ENCODE measurements at regions not wholly inside any gene's neighbourhood (a gene's known extent, or its start where the extent isn't known, plus 50 kb on each side); places are given as distances from the start of the nearest gene placed in this dataset.

DNA sequence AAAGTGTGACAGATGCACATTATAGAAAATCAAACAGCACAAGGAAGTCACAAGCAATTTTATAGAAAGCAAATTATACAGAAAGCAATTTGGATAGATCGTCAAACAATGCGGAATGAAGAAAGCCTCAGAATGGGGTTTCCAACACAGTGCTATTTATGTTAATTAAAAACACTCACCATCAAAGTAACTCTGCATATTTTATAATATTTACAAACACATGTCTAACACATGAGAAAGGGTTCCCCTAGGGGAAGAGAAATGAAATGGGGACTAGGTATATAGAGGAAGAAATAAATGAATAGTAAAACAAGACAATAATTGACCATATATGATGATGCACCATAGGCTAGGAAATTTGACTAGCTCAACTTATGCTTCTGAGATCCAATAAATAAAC is 171.2 kb upstream of the XYLT1 start:
- no peak for DNase-seq

DNA sequence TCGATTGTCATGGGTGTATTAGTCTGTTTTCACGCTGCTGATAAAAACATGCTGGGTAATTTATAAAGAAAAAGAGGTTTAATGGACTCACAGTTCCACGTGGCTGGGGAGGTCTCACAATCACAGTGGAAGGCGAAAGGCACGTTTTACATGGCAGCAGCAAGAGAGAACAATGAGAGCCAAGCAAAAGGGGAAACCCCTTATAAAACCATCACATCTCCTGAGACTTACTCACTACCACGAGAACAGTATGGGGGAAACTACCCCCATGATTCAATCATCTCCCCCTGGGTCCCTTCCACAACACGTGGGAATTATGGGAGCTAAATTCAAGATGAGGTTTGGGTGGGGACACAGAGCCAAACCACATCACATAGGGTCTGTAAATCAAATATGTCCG is 167.4 kb upstream of the XYLT1 start:
- DNase-seq, result no peak

DNA sequence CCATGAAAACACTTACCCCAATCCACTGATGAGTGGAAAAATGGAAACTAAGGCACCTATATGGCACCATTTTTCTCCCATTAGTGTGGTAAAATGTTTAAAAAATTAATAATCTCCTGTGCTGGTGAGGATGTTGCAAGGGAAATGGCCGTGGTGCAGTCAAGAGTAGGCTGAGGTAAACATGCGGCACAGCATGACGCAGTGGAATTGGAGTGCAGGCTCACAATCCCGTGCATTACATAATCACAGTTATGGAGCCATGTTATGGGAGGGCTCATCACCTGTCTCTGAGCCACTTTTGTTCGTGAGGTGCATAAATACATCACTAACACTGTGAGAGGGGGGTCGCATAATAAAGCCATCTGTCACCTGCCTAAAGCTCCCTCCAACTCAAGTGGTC is 164.4 kb upstream of the XYLT1 start:
- no peak for DNase-seq

DNA sequence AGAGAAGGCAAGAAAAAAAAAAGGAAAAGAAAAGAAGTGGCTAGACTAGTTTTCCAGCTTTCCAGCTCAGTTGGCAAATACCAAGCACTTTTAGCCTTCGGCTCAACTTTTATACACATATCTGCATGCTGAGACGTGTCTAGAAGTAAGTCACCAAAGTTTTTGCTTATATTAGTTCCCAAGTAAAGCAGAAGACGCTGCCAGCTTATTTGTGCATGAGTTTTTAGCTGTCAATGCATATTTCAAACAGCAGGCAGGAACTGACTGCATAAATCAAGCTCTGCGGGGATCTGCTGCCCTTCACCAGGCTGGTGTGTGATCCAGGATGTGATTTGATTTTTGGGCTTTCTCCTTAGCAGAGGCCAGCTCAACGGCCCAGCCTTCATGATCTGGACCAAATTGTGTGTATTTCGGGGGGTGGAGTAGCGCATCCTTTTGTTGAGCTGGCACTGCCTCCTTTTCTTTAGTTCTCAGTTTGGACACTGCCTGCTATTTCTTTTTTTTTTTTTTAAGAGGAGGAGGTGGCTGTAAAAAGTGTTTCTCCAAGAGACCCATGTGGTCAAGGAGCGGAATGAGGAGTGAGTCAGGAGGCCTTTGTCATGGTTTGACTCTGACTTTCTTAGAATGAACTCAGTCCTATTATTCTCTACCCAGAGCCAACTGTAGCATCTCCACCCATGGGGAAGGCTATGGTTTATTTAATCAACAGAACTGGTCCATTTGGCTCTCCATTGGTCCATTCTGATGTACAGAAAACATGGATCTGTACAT is 162.6 kb upstream of the XYLT1 start:
- no peak for DNase-seq

DNA sequence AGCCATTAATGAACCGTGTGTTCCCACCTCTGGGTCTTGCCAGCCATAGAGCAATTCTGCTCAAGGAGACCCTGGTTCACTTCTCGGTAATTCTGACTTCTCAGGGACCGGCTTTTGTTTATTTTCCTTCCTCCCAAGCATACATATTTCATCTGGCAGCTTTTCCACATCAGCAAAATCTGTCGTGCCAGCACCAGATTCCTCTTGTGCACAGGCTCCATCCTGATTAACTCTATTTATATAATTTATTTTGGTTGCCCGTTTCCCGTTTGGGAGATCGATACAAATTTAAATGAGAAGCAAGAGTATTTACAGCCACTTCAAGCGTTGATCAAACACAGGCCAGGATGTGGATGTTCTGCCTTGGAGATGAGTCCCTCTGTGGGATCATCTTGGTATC is 161.9 kb upstream of the XYLT1 start:
- DNase-seq, result no peak

DNA sequence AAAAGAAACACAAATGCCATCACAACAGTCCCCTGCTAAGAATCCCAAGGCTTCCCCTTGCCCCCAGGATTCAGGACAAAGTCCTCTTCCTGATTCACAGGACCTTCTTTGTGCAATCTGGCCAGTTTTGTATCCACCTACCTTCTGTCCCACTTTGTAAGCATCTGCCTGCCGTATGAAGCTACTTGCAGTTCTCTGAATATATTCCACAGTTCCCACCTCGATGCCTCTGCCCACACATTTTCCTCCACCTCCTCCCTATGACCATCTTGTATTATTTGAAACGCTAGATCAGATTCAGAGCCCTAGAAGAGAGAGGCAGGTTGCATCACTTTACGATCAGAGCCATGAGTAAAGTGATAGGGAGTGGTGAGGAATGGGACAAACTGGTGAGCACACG is 159.2 kb upstream of the XYLT1 start:
- peak; percentile 10 for DNase-seq

DNA sequence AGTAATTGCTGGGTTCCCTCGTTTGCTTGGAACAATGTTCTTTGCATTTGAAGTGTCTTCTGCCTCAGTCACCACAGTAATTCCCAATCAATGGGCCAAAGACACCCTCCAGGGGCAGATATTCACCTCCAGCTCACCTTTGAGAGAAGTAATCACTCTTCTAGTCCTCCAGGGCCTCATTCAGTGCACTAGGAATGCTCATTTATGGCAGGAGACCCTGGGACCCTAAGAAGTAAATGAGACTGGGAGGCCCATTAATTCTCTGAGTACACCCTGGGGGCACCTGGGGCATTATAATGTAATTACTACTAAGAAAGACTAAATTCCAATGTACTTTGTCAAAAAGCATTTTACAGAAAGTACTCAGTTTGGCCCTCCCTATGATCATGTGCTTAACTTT is 158.2 kb upstream of the XYLT1 start:
- DNase-seq, result no peak

DNA sequence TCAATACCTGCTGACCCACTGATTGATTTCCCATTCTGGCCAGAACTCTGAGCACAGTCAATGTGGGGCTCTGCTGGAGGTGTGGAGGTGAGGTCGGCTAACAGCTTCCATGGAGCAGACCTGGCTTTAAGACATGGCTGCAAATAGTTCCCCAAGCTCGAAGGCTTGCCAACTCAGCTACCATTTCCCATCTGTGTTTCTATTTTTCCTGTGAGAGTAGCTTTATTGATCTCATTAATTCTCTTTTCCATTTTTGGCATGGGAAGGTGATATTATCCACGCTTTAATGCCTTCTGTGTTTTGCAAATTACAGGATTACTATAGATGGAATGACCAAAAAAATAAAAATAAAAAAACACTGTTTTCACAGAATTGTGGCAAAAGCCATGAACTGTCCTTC is 151.6 kb upstream of the XYLT1 start:
- DNase-seq, result no peak

DNA sequence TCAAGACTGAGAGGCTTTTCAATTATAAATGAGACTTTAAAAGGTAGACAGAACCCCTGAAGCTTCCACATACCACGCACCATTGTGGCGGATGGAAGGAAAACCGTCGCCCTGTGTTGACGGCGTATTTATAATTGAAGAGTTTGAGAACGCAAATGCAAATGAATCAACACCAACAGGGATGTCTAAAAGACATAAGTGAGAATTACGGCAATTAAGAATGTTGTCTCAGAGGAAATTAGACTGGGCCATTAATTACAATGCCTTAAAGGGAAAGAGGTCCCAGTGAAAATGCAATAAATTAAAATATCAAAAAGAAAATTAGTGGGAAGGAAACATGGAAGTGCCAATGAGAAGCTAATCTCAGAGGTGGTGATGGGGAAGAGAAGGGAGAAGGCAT is 148.5 kb upstream of the XYLT1 start:
- DNase-seq, result no peak

DNA sequence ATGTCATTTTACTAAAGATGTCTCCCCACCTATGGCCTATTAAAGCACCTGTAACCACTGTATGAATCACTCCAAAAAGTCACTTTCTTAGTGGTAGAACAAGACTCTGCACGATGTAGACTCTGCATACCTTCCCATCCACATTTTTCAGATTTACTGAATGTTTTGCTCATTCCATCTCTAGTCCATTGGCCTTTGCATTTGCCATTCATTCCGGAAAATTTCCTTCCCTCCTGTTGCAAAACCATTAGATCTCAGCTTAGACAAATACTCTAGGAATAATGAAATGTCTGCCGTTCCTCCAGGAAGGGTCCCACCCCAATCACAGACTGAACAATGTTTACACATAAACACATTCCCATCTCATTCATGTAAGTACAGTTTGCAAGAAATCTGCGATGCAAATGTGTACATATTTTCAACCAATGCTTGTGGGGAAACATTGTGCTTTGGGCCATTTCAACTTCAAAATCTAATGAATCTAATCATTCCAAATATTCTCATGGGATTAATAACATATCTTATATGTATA is 146.3 kb upstream of the XYLT1 start:
- no peak for DNase-seq

DNA sequence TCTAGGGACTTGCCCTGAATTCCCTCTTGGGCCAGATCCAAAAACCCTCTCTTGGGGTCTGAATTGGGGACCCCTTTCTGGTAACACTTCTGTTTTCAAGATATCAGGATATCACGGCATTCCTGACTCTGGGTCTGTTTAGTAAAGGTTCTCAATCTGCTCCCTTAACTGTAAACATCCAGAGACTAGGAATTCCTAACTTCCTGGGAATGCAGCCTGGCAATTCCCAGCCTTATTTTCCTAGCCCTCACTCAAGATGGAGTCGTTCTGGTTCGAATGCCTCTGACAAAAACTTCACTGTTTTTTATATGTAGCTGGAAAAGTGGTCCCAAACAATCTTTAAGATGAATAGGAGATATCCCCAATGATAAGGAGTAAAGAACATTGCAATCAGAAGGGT is 141.6 kb upstream of the XYLT1 start:
- no peak for DNase-seq

DNA sequence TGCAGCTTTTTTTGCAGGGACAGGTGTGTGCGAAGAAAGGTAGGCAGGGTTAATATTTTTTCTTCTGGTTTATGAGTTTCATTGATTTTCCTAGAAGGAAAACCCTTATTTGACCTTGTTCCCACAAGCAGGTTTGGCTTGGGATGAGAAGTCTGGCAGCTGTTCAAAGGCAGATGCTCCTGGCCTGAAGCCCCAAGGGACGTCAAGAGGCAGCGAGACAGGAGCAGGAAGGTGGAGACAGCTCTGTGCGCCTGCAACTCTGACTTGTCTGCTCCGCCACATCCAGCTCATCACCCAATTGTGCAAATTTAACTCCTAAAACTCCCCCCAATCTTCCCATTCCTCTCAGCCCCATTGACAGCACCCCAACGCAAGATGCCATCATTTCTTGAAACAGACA is 136.8 kb upstream of the XYLT1 start:
- DNase-seq, result no peak

DNA sequence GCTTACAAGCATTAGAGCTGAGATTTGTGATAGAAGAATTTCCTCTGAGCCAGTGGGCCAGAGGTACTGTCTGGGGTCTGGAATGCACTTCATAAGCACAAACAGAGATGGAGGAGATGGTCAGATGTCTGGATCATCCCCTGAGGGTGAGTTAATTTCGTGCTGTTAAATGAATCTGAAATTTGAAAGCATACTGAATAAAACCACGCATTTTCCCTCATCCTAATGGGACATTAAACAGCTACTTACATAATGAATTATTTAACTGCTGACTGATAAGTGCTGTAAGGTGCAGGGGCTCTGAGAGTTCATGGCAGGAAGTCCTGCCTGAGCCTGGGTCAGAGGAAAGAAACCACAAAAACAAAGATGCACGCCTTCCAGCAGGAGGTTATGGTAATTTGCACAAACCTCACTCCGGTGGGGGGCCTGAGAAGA is 136.3 kb upstream of the XYLT1 start:
- DNase-seq, result no peak

DNA sequence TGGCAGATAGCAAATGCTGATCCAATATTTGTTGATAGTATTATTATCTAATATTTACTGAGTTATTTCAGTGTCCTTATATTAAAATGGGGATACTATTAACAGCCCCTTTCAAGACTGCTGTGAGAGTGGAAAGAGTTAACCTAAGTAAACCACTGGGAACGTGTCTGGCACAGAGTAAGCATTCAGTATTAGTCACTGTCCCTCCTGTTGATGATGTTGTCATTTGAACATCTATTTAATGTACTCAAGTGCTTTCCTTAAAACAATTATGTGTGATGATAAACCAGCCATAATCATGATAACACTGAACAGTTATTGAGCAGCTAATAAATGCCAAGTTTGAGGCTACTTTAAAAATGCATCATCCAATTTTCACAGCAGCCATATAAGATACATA is 135.7 kb upstream of the XYLT1 start:
- DNase-seq, result no peak

DNA sequence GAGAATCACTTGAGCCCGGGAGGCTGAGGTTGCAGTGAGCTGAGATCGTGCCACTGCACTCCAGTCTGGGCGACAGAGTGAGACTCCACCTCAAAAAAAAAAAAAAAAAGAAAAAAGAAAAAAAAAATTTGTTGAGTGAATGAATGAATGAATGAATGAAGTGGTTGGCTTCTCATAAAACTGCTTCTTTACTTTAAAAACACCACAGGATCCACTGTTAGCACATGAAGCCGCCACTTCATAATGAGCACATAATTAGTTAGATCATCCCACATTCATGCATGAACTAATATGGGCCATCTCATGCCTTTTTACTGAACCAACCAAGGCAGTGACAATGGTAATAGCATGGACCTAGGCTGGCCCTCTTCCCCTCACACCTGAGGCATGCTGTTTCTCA is 135.0 kb upstream of the XYLT1 start:
- DNase-seq, result no peak

DNA sequence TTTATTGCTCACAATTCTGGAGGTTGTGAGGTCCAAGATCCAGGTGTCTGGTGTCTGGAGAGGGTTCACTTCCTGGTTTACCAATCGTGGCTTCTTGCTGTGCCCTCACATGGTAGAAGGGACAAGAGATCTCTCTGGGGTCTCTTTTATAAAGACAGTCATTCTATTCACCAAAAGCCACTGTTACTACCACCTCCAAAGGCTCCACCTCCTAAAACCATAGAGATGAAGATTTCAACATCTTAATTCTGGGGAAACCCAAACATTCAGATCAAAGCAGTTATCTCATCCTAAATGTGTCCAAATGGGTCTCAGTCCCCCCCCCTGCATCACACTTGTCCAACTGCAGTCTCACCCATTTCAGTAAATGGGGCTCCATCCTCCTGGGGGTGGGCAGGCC is 132.9 kb upstream of the XYLT1 start:
- DNase-seq, result no peak

DNA sequence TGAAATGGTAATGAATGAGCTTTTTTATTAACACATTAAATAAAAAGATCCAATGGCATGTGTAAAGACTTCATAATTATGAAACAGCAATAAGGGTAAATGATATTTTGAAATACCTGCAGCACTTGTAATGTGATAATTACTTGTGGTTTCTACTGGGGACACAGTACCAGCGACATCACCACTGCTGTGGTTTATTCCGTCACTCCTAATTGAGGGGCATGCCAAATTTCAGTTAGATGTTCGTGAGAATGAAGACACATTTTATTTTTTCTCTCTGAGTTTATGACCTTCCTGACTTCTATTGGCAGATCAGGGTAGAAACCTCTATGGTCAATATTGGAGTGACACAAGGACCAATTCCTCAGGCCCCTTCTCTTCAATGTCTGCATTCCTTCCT is 131.9 kb upstream of the XYLT1 start:
- no peak for DNase-seq

DNA sequence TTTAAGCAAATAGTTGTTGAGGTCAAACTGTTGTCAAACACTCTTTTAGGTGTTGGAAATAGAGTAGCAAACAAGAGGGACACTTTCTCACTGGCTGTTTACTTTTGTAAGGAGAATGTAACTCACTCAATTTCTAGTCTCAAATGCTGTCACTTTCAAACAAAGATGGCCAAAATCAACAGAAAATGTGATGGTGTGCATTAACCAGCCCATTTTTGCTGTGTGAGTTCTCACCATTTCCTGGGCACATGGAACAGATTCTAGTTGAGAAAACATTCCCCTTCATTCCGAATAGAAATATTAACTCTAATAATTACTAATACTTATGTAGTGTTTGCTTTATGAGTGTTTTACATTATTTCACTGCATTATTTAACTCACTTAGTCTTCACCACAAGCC is 128.2 kb upstream of the XYLT1 start:
- DNase-seq, result no peak

DNA sequence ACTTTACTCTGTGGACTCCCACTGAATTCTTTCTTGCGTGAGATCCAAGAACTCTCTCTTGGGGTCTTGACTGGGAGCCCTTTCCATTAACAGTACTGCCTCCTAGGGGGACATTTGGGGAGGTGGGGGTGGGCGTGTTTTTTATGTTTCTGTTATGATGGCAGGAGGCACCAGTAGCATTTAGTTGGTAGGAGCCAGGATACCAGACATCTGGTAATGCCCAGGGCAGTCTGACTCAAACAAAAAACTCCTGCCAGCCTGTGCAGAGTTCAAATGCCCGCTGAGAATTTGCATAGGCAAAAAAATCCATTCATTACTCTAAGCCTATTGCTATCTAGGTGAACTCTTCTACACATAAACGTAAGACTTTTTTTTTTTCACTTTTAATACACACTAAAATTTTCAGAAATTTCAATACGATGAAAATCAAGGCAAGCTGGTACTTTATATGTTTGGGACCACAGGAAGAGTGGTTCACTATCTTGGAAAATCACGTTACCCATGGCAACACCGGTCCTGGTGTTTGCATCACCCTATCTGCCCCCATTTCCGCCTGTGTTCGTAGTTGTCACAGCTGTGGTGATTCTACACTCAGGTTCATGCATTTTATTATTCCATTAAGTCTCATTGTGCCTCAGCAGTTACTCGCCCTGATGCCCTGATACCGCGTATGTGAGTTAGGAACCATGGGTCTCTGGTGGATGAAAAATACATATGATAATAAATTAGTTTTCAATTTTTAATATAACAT is 121.1 kb upstream of the XYLT1 start:
- DNase-seq, result no peak

DNA sequence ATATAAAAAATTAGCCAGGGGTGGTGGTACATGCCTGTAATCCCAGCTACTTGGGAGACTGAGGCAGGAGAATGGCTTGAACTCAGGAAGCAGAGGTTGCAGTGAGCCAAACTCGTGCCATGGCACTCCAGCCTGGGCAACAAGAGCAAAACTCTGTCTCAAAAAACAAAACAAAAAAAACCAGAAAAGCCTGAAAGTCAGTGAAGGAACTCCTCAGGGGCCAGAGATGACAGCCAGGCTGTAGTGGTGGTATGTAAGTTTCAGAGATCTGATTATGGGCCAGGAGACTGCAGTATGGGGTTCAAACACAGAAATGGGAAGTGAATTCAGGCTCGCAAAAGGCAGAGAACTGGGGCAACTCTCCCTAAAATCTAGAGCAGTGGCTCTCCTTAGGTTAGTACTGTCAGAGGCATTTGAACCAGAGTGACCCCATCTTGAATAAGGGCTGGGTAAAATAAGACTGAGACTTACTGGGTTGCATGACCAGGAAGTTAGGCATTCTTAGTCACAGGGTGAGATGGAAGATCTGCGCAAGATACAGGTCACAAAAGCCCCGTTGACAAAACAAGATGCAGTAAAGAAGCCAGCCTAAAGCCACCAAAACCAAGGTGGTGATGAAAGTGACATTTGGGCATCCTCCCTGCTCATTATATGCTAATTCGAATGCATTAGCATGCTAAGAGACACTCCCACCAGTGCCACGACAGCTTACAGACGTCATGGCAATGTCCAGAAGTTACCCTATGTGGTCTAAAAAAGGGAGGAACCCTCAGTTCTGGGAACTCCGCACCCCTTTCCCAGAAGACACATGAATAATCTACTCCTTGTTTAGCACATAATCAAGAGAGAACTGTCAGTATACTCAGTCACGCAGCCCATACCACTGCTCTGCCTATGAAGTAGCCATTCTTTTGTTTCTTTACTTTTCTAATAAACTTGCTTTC is 120.2 kb upstream of the XYLT1 start:
- no peak for DNase-seq

DNA sequence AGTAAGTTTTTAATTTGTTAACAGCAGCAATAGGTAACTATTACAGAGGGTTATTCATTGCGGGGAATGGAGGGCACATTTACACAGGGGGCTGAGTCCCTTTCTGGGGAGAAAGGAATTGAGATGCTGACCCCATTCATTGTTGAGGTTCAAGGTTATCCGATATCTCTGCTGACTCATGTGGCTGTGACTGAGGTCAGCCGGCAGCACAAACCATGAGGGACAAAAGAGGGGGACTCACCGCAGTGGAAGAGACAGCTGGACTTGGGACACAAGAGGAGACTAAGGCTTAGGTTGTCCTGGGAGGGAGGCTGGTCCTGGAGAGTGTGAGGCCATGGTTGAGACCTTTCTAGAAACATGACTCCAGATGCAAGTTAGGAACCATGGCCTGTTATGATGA is 119.1 kb upstream of the XYLT1 start:
- no peak for DNase-seq

DNA sequence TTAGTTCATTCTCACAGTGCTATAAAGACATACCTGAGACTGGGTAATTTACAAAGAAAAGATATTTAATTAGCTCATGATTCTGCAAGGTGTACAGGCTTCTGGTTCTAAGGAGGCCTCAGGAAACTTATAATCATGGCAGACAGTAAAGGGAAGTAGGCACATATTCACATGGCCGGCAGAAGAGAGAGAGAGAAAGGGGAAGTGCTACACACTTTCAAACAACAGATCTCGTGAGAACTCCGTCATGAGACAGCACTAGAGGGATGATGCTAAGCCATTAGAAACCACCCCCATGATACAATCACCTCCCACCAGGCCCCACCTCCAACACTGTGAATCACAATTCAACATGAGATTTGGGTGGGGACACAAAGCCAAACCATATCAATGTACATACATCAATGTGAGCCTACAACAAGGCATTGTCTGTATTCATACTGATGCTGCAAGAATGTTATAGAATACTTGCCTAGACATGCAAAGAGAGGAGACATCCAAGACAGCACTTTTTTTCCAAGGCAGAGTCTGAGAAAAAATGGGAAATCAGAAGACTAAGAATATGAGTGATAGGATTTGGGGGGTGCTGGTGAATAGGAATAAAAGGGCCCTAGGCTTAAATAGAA is 114.8 kb upstream of the XYLT1 start:
- no peak for DNase-seq

Measured in occipital lobe (tissue), 1 donor.